ENCODE measurements at regions not wholly inside any gene's neighbourhood (a gene's known extent, or its start where the extent isn't known, plus 50 kb on each side); places are given as distances from the start of the nearest gene placed in this dataset.
"Not testable (repeated sequence)": the region's sequence is repeated elsewhere in the genome, so short reads cannot be mapped to it uniquely, and the experiment has no call there.

DNA sequence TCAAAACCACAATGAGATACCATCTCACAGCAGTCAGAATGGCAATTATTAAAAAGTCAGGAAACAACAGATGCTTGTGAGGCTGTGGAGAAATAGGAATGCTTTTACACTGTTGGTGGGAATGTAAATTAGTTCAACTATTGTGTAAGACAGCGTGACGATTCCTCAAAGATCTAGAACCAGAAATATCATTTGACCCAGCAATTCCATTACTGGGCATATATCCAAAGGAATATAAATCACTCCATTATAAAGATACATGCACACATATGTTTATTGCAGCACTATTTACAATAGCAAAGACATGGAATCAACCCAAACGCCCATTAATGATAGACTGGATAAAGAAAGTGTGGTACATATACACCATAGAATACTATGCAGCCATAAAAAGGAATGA, 50.6 kb upstream of the DNAJC10 start:
- TF ChIP-seq, protein P1, sequence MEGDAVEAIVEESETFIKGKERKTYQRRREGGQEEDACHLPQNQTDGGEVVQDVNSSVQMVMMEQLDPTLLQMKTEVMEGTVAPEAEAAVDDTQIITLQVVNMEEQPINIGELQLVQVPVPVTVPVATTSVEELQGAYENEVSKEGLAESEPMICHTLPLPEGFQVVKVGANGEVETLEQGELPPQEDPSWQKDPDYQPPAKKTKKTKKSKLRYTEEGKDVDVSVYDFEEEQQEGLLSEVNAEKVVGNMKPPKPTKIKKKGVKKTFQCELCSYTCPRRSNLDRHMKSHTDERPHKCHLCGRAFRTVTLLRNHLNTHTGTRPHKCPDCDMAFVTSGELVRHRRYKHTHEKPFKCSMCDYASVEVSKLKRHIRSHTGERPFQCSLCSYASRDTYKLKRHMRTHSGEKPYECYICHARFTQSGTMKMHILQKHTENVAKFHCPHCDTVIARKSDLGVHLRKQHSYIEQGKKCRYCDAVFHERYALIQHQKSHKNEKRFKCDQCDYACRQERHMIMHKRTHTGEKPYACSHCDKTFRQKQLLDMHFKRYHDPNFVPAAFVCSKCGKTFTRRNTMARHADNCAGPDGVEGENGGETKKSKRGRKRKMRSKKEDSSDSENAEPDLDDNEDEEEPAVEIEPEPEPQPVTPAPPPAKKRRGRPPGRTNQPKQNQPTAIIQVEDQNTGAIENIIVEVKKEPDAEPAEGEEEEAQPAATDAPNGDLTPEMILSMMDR (IDR thresholded peaks at IDR 0.05), result not testable (repeated sequence)
- TF ChIP-seq POLR2AphosphoS5, TCF7L2 (IDR thresholded peaks at IDR 0.05; ENCODE audit: low read depth, low read length): not testable (repeated sequence)
- TF ChIP-seq, protein P2, sequence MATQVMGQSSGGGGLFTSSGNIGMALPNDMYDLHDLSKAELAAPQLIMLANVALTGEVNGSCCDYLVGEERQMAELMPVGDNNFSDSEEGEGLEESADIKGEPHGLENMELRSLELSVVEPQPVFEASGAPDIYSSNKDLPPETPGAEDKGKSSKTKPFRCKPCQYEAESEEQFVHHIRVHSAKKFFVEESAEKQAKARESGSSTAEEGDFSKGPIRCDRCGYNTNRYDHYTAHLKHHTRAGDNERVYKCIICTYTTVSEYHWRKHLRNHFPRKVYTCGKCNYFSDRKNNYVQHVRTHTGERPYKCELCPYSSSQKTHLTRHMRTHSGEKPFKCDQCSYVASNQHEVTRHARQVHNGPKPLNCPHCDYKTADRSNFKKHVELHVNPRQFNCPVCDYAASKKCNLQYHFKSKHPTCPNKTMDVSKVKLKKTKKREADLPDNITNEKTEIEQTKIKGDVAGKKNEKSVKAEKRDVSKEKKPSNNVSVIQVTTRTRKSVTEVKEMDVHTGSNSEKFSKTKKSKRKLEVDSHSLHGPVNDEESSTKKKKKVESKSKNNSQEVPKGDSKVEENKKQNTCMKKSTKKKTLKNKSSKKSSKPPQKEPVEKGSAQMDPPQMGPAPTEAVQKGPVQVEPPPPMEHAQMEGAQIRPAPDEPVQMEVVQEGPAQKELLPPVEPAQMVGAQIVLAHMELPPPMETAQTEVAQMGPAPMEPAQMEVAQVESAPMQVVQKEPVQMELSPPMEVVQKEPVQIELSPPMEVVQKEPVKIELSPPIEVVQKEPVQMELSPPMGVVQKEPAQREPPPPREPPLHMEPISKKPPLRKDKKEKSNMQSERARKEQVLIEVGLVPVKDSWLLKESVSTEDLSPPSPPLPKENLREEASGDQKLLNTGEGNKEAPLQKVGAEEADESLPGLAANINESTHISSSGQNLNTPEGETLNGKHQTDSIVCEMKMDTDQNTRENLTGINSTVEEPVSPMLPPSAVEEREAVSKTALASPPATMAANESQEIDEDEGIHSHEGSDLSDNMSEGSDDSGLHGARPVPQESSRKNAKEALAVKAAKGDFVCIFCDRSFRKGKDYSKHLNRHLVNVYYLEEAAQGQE (IDR thresholded peaks at IDR 0.05; ENCODE audit: insufficient read depth in 1 of 2, low read depth in 2 of 2, low read length in 1 of 2), result not testable (repeated sequence)

Measured in Panc1 (cell line).